ENCODE measurements at regions not wholly inside any gene's neighbourhood (a gene's known extent, or its start where the extent isn't known, plus 50 kb on each side); places are given as distances from the start of the nearest gene placed in this dataset.

GRCh38 chr3:159186581-159186980 lies 384.7 kb downstream of the MFSD1 start:
- Histone ChIP-seq H3K9me3 (no peaks in the 10 kb centered on the region), H3K4me3 (ENCODE audit: low read depth, low read length) (no peak overlapping the region), H3K4me1 (no peaks in the 10 kb centered on the region), H3K27me3 (replicated peaks; ENCODE audit: control insufficient read depth, insufficient read depth, low read length) (no peaks in the 10 kb centered on the region), H3K36me3 (ENCODE audit: control insufficient read depth, insufficient read depth, low read length) (no peaks in the 10 kb centered on the region)
- ChIA-PET POLR2A (no interaction called here), CTCF (no interaction called here)
- DNase-seq, result no peak
- Mint-ChIP-seq H3K9me3 (ENCODE audit: unreplicated experiment) (no peaks in the 10 kb centered on the region), H3K36me3 (ENCODE audit: insufficient read depth, unreplicated experiment) (no peaks in the 10 kb centered on the region), H3K4me3 (ENCODE audit: unreplicated experiment) (no peak overlapping the region), H3K4me1 (ENCODE audit: low read depth, unreplicated experiment) (no peaks in the 10 kb centered on the region), H3K27ac (ENCODE audit: unreplicated experiment) (no peak overlapping the region), H3K27me3 (ENCODE audit: insufficient read depth, unreplicated experiment) (peaks cover 3% of the 10 kb centered on the region)
- intact Hi-C loops (cut with micrococcal nuclease; ENCODE audit: unreplicated experiment), result no loop called here
- no peak for TF ChIP-seq CTCF (IDR thresholded peaks at IDR 0.05; ENCODE audit: insufficient read depth in 1 of 2, low read depth in 1 of 2, low read length in 1 of 2, severe bottlenecking in 1 of 2, unreplicated experiment in 1 of 2)
- BruUV-seq (replicated peaks), result no TSS peak

GRCh38 chr3:159187232-159187631 lies 385.4 kb downstream of the MFSD1 start:
- Histone ChIP-seq H3K4me3 (ENCODE audit: low read depth, low read length) (no peak overlapping the region), H3K36me3 (ENCODE audit: control insufficient read depth, insufficient read depth, low read length) (no peaks in the 10 kb centered on the region), H3K4me1 (no peaks in the 10 kb centered on the region), H3K9me3 (no peaks in the 10 kb centered on the region), H3K27me3 (replicated peaks; ENCODE audit: control insufficient read depth, insufficient read depth, low read length) (no peaks in the 10 kb centered on the region)
- no peak overlapping the region for H3K27ac Mint-ChIP-seq (ENCODE audit: unreplicated experiment)
- no peaks in the 10 kb centered on the region for H3K36me3 Mint-ChIP-seq (ENCODE audit: insufficient read depth, unreplicated experiment)
- BruUV-seq (replicated peaks), result no TSS peak
- intact Hi-C loops (cut with micrococcal nuclease; ENCODE audit: unreplicated experiment), result no loop called here
- DNase-seq, result no peak
- POLR2A ChIA-PET, result no interaction called here
- H3K27me3 Mint-ChIP-seq (ENCODE audit: insufficient read depth, unreplicated experiment), result peaks cover 3% of the 10 kb centered on the region
- H3K4me3 Mint-ChIP-seq (ENCODE audit: unreplicated experiment), result no peak overlapping the region
- H3K9me3 Mint-ChIP-seq (ENCODE audit: unreplicated experiment), result no peaks in the 10 kb centered on the region
- H3K4me1 Mint-ChIP-seq (ENCODE audit: low read depth, unreplicated experiment), result no peaks in the 10 kb centered on the region
- CTCF ChIA-PET, result no interaction called here
- TF ChIP-seq CTCF (IDR thresholded peaks at IDR 0.05; ENCODE audit: insufficient read depth in 1 of 2, low read depth in 1 of 2, low read length in 1 of 2, severe bottlenecking in 1 of 2, unreplicated experiment in 1 of 2), result no peak

DNA sequence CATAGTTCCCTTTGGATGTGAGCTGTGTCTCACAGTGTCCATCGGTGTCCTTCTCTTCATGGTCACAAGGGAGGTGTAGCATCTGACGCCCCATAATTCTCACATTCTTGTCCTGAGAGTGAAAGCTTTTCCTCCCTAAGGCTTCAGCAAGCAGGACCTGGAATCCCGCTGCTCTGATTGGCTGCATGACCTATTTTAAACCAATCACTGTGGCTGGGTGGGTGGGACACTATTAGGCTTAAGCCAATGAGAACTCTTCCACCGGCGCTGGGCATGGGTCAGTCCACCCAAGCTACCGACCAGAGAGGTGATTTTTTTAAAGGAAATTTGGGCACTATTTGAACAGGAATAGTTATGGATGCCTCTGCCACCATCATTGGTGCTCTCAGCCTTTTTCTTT lies 385.9 kb downstream of the MFSD1 start:
- ChIA-PET CTCF (no interaction called here), POLR2A (no interaction called here)
- DNase-seq, result no peak
- BruUV-seq (replicated peaks), result no TSS peak
- Mint-ChIP-seq H3K27ac (ENCODE audit: unreplicated experiment) (no peak overlapping the region), H3K4me1 (ENCODE audit: low read depth, unreplicated experiment) (no peaks in the 10 kb centered on the region), H3K4me3 (ENCODE audit: unreplicated experiment) (no peak overlapping the region), H3K36me3 (ENCODE audit: insufficient read depth, unreplicated experiment) (no peaks in the 10 kb centered on the region), H3K9me3 (ENCODE audit: unreplicated experiment) (no peaks in the 10 kb centered on the region), H3K27me3 (ENCODE audit: insufficient read depth, unreplicated experiment) (peaks cover 3% of the 10 kb centered on the region)
- no peaks in the 10 kb centered on the region for H3K36me3 ChIP-seq (ENCODE audit: control insufficient read depth, insufficient read depth, low read length)
- H3K27me3 ChIP-seq (replicated peaks; ENCODE audit: control insufficient read depth, insufficient read depth, low read length), result no peaks in the 10 kb centered on the region
- intact Hi-C loops (cut with micrococcal nuclease; ENCODE audit: unreplicated experiment), result no loop called here
- no peaks in the 10 kb centered on the region for H3K9me3 ChIP-seq
- H3K4me1 ChIP-seq, result no peaks in the 10 kb centered on the region
- no peak overlapping the region for H3K4me3 ChIP-seq (ENCODE audit: low read depth, low read length)
- no peak for TF ChIP-seq CTCF (IDR thresholded peaks at IDR 0.05; ENCODE audit: insufficient read depth in 1 of 2, low read depth in 1 of 2, low read length in 1 of 2, severe bottlenecking in 1 of 2, unreplicated experiment in 1 of 2)
